Stimulated activated CD4-positive, alpha-beta T cell treated with anti-CD3 and anti-CD28 coated beads, Interleukin-1b, Interleukin-23, amount 100 ng/mL, for 4 hours (primary cell): ENCODE measurements at regions not wholly inside any gene's neighbourhood (a gene's known extent, or its start where the extent isn't known, plus 50 kb on each side); places are given as distances from the start of the nearest gene placed in this dataset.

Experiments
- DNase-seq, 2 donors: peaks; one replicate each; pipeline ENCODE4 v3.0.0-alpha.2; 2020; ENCODE audit warnings: low read depth in 2 of 2

DNA sequence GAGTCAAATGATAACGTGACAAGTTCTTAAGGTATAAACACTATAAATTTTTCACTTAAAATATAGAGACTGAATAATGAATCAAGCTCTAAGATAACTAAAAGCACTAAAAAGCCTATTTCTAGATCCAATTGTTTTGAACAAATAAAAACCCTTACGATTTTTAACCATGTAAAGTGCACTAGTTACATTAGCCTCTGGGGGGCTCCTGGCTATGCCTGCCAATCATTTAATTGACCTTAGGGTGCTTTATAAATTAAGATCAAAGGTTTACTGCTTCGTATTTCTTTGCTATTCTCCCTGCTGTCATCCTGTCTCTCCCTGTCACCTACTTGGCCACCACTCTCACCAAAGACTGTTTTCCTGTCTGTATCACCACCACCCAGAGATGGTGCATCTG is 133.4 kb downstream of the ESM1 start:
- DNase-seq: no peak

DNA sequence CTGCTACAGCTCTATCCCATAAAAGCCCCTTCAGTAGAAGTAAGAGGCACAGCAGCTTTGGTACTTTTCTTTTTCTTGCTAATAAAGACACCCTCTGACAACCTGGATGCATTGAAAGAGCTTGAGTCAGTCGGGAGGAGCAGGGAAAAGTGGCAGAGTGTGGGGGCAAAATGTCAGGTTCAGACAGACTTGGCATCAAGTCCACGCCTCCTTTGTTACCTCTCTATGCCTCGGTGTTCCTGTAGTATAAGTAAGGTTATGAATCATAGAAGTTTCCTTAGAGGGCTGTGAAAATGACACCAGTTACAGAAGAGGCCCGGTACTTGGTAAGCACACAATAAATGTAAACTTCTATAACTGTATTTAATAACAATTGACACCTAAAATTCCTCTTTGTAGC is 133.9 kb downstream of the ESM1 start:
- DNase-seq: no peak

DNA sequence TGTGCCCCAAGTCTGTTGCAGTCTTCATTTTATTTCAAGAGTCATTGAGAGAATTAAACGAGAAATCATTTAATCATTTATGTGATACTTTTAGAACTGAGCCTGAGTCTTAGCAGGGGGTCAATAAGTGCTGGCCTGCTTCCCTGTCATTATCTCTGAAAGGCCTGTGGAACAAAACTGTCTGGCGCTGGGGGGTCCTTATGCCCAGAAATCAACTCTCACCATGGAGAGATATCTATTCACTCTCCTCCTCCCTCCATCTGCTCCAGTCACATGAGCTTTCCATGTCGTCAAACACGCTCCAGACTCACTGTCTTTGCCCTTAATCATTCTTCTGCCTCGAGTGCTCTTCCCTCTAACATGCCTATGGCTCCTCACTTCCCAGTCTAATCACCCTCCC is 136.8 kb downstream of the ESM1 start:
- DNase-seq: no peak

DNA sequence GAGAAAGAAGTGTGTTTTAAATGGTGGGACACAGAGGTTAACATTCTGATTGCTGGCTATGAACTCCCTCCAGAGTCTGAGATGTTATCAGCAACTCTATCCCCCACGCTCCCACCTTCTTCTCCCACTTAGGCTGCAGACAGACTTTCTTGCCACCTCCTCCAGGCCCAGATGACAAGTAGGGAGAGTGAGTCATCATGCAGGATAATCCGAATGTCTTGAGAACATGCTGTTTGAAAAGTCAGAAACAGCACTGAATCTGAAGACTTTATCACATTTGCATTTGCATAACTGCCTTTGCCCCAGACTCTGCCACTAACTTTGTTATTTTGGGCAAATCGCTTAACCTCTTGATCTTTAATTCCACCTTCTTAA is 139.8 kb downstream of the ESM1 start:
- no peak for DNase-seq

DNA sequence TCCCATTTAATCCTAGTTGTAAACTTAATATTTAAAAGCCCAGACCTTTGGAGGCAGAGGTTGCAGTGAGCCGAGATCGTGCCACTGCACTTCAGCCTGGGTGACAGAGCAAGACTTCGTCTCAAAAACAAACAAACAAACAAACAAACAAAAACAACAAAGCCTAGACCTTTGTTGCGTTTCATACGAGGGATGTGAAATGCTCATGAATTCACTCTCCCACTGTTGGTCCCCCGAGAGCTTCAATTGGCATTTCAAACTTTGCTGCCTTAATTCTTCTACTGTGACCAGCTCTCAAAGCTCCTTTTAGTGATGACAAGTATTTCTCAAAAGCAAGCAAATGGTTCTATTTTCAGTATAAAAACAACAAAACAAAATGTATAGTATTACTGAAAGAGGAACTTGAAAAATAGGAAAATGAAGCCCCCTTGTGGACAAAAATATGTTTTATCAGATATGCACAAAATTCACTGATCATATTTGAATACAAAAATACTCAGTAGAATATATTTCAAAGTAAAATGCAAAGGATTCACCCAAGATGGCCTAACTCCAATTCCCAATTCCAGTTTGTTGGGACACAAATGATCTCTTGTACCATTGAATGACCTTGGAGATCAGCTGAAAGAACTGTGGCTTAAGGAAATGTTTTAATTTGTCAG is 140.4 kb downstream of the ESM1 start:
- no peak for DNase-seq

DNA sequence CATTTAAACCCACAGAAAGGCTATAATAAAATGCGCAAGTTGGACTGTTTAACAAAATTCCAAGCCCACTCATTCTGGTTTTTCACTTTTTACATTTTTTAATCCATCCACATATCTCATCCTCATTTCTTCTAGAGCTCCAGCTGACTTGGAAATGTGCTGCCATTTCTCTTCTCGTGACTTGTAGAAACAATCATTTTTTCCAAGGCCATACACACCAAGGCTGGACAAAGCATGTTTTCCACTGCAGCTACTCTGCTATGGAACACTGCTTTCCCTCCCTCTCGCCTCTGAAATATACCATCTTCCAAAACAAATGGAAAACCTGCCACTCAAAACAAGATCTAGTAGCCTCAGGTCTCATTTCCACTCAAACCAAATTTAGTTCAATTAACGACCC is 141.1 kb downstream of the ESM1 start:
- DNase-seq: no peak

DNA sequence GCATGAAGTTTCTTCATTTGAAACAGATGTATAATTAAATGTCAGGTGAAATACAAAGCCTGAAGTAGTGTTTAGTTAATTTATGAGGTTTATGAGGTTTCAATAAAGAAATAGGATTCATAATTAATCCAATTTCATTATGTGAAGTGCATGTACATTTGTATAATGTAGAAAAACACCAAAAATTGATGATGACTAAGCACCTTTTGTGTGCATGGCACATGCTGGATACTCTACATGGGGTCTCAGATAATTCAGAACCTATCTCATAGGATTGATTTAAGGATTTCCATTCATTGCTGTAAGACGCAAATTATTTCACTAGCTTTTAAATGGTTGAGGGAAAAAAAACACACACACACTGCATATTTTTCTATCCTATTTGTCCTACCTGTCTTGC is 143.9 kb downstream of the ESM1 start:
- DNase-seq: no peak

DNA sequence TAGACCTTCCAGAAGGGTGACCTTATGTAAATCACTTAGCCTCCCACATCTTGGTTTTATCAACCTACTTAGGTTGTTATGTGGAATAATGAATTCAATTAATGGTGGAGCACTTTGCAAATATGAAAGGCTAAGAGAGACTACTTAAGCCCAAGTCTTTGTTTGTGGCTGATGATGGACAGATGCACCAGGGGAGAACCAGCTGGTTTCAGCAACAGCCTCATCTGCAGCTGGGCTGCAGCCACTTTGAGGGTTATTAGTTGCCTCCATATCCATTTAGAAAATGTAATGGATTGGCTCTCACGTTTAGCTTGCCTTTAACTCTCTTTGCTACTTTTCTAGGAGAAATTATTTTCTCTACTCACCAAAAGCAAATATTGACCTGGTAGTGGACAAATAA is 146.6 kb downstream of the ESM1 start:
- no peak for DNase-seq

DNA sequence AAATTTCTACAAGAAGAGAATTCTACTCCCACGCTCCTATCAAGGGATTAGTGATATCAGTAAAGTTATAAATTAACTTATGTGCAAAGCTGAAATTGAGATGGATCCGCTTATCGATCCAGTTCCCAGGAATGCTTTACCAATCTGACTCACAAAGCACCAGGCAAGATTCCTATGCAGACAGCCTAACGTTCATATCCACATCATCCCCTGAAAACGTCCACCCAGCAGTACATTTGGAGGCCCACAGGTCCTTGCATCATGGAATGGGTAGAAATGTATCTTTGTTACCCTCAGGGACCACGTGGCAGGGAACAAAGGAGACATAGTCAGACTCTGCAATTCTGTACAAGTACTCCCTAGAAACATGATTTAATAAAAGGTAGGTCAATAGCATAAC is 147.4 kb downstream of the ESM1 start:
- no peak for DNase-seq

DNA sequence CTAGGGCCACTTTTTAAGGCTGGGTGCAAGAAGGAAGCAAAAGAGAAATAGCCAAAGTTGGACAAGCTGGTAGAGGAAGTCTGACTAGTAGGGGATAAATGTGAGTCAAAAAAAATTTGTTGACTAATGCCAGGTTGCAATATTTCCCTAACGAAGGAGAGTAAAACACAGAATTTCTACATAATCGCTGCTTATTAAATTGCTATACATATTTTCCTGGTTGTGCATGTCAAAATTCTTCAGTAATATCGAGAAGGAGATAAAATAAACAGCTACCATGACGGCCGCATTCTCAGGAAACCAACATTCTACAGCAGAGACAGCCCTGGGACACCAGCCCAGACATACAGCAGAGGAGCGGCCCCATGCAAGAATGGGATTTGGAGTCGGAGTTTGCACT is 148.3 kb downstream of the ESM1 start:
- DNase-seq: no peak

DNA sequence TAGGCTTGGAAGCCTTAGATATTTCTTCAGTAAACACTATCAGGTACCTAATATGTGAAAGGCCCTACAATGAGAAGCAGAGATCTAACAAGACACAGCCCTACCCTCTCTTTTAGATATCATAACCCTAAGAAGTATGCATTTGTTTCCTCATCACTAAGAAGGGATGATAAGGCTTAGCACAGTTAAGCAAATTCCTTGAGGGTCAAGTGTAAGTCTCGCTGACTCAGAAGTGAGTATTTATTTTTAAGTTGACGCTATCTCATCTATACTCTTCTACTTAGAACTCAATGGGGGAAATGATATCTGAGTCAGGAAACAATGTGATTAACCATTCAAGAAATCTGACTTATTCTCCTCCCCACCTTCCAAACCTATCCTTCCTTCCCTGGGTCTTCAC is 149.7 kb downstream of the ESM1 start:
- DNase-seq: no peak

DNA sequence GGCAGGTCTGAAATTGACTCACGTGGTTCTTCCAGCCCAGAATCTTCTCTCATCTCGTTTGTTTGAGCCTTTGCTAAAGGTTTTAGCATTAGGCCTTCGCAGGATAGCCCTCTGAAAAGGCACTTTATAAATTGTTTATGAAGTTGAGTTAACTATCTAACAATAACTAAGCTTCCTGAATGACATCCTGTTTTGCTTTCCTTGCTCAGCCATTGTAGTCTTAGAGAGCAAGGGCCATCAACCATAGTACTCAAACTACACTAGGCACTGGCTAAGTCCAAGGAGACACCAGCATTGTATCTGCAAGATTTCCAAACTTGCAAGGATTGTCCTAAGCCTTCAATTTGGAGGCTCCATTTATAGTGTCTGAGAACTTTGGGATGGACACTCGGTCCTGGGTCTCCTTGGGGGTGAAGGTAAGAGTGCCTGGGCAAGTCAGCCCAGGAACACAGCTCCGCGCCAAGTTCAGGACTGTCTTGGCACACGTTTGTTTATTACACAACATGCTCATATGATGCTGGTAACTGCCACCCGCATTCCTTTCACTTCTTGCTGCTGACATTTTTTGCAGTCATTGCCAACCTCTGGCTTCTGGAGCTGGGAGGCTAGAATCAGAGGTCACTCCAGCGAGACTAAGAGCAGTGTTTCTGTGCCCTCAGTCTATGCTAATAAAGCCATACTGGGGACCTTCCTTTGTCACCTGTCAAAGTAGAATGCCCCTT is 151.1 kb downstream of the ESM1 start:
- DNase-seq: no peak

DNA sequence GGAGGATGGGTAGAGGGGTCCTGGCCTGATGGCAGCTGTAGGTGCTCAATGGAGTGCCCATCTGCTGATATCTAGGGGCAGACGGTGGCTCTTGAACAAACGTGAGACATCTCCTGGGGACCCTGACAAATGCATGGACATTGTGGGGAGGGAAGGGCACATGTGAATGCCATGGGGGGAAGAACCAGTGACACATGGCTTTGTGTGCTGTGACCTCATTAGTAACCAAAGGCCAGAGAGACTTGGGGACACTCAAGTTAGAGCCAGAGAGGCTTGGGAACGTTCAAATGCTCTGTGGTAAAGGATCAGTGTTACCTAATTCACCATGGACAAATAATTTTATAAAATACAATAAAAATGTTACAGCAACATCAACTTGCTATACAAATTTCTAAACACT is 151.8 kb downstream of the ESM1 start:
- DNase-seq: no peak

DNA sequence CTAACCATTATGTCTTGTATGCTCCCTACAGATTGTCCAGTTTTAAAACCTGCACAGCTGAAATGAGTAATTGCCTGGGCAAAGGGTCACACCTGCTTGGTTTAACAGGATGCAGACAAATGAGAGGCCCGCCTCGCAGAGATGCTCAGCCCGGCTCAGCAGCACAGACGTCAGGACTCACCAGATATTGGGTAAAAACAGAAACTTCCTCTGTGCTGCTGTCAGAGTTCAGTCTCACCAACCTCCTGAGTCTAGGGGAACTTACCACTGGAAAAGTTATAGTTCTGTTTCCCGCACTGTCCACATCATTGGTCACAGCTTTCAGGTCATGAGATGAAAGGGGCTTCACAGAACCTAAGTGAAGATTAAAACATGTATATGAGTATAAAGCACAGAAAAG is 152.5 kb downstream of the ESM1 start:
- no peak for DNase-seq

DNA sequence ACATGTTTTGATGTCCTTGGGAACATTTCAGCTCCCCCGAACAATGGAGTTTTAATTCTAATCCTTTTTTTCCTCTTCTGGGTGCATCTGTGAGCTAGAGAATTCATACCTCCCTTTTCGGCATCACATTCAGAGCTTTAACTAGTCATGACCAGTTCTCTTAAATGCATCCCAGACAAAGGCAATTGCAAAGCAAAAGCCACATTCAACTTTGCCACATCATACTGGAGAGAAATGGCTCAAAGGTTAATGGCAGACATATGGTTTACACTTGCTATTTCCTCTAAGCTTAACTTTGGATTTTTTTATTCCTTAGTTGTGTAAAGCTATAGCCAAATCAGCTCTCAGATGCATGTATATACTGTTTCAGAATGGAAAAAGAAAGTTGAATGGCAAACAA is 153.3 kb downstream of the ESM1 start:
- no peak for DNase-seq

DNA sequence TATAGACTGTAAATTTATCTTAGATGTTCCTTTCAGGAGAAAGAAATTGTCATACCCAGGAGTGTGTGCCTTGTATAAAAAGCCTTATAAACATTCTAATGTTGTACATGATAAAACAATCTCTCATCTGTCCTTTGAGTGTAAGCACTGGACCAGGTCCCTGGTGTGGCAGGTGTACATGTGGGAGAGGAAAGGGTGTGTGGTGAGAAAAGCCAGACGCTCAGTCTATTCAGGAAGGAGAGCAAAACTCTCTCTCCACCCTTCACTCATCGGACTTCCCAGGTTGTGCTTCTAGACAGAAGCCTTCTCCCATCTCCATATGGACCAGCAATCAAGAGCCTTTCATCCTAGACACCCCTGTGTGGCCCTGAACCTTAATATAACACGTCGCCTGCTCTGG is 154.2 kb downstream of the ESM1 start:
- no peak for DNase-seq

DNA sequence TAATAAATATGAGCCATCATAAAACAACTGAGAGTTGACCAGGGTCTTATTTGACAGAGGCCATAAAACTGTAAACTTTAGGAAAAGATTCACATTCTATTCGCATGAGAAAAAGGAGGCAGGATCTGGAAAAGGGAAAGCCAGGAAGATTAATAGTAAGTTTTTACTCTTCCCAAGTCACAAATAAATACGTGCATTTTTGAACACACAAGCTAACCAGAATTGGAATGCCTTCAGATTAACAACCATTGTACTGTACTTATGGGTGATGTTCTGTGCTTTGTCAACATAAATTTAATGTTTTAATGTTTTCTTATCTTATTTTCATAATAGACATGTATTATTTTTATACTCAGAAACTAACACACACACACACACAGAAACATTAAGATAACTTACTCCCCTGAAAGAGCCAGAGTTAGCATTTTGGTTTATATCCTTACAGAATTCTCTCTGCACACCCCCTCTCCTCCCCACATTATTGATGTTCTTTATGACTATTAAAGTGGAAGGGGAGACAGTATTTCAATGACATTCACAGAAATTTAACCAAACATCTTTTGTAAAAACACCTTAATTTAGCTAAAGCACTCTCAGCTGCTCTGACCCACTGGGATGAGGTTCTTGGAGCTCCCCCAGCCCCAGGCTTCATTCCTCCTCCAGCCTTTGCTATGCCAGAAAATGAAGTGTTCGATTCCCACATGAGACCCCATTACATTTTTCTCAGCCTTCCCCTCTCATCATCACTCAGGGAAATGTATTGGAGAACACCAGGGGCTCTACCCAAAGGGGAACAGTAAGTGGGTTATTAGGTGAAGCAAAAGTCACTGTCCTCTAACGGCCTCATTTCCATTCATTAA is 155.5 kb downstream of the ESM1 start:
- DNase-seq: no peak

DNA sequence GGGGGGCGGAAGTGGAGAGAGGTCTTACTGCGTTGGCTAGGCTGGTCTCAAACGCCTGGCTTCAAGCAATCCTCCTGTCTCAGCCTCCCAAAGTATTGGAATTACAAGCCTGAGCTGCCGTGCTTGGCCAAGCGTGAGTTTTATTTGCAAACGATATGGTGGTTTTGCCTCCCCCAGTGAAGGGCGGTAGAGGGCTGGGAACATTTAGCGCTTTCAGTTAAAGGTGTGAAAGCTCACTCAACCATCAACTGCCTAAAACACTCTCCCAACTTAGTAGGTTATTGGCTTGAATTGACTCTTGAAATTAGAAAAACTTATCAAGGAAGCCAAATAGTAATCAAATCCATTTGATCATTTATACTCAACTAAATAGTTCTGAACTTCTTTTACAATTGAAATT is 156.3 kb downstream of the ESM1 start:
- no peak for DNase-seq

DNA sequence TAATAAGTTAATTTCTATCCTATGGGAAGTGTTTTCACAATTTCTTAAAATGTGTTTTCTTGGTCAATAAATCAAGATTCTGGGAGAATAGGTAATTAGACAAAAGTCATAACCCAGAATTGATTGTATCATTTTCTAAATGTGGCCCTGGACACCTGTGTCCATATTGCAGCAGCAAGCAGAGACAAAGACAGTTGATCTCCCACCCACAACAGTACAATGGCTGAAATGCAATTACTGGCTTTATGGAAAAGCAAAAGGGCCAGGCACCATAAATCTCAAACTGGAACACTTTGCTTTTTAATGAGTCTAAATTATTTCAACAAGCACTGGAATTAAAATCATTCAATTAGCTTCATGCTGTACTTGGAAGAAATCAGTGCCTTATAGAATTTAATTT is 157.2 kb downstream of the ESM1 start:
- DNase-seq: no peak

DNA sequence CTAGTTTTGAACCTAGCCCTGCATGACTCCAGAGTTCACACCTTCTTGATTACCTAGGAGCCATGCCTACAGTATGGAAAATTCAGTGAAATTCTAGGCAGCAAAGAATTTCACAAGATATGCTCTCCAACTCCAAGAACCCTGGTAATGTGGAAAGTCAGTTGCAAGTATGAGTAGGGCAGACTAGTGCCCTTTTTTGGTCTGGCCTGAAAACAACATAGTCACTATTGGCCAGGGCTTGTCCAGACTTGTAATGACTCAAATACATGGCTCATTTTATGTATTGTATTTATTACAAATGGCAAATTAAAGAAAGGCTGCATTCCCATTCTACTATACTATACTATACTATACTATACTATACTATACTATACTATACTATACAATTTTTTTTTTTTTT is 160.4 kb downstream of the ESM1 start:
- no peak for DNase-seq

DNA sequence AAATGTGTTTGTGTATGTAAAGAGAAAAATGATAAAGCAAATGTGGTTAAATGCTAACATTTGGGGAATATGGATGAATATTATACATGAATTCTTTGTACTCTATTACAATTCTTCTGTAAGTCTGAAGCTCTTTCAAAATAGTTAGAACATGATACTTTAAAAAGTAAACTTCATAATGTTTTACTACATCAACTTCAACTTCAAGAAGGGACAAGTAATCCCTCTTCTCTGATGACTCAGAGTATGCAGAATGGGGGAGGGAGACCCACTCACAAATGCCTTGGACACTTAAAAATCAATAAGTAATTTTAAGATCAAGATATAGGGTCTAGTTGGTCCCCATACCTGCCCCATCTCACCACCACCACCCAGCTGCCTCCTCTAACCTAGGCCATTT is 162.4 kb downstream of the ESM1 start:
- DNase-seq: no peak

DNA sequence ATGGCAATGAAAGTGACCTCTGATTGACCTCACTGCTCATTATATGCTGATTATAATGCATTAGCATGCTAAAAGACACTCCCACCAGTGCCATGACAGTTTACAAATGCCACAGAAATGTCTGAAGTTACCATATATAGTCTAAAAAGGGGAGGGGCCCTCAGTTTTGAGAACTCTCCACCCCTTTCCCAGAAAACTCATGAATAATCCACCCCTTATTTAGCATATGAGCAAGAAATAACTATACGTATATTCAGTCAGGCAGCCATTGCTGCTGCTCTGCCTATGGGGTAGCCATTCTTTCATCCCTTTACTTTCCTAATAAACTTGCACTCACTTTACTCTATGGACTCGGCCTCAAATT is 163.1 kb downstream of the ESM1 start:
- no peak for DNase-seq
